GM23338 (cell line): ENCODE measurements at regions not wholly inside any gene's neighbourhood (a gene's known extent, or its start where the extent isn't known, plus 50 kb on each side); places are given as distances from the start of the nearest gene placed in this dataset.

Source experiments
- ATAC-seq: fragments of 200-7000 bp; cut with Tn5 transposase; 3 replicates; pipeline ENCODE4 v1.9.1; 2020
- DNase-seq: peaks from one replicate; pipeline ENCODE4 v3.0.0-alpha.2; 2015; ENCODE audit warnings: low spot score
- H2AFZ ChIP-seq: fragments of 200-600 bp; sonication (generic); 2 replicates; pipeline ENCODE4 v1.8.0; 2016; ENCODE audit warnings: antibody characterized with exemption, mild to moderate bottlenecking, moderate library complexity
- H3F3A ChIP-seq: fragments of 200-600 bp; sonication (generic); replicated peaks from 2 replicates; pipeline ENCODE4 v1.8.0; 2017; ENCODE audit warnings: antibody characterized with exemption, mixed run types, low read depth
- H3K27ac ChIP-seq: fragments of 200-600 bp; sonication (generic); 2 replicates; pipeline ENCODE4 v1.6.1; 2016; ENCODE audit warnings: low read depth
- H3K27me3 ChIP-seq: fragments of 200-600 bp; sonication (generic); 2 replicates; pipeline ENCODE4 v1.8.0; 2016; ENCODE audit warnings: mild to moderate bottlenecking, mixed run types, moderate library complexity; ENCODE audit not compliant: insufficient read depth
- H3K36me3 ChIP-seq: fragments of 200-600 bp; sonication (generic); 2 replicates; pipeline ENCODE4 v1.8.0; 2016; ENCODE audit warnings: mild to moderate bottlenecking; ENCODE audit not compliant: insufficient read depth
- H3K4me1 ChIP-seq: fragments of 200-600 bp; sonication (generic); 2 replicates; pipeline ENCODE4 v1.8.0; 2016; ENCODE audit warnings: mild to moderate bottlenecking, moderate library complexity; ENCODE audit not compliant: insufficient read depth
- H3K4me2 ChIP-seq: fragments of 200-600 bp; sonication (generic); 2 replicates; pipeline ENCODE4 v1.7.1; 2017; ENCODE audit warnings: mixed run types
- H3K4me3 ChIP-seq: fragments of 200-600 bp; sonication (generic); 2 replicates; pipeline ENCODE4 v1.6.1; 2016; ENCODE audit warnings: mixed run types
- H3K79me2 ChIP-seq: fragments of 200-600 bp; sonication (generic); replicated peaks from 2 replicates; pipeline ENCODE4 v1.8.0; 2017; ENCODE audit warnings: mild to moderate bottlenecking; ENCODE audit not compliant: insufficient read depth
- H3K9me2 ChIP-seq: fragments of 200-600 bp; sonication (generic); 2 replicates; pipeline ENCODE4 v1.8.0; 2017; ENCODE audit not compliant: insufficient read depth
- H4K20me1 ChIP-seq: fragments of 200-600 bp; sonication (generic); replicated peaks from 2 replicates; pipeline ENCODE4 v1.8.0; 2017; ENCODE audit warnings: mild to moderate bottlenecking; ENCODE audit not compliant: insufficient read depth
- H3K27ac Mint-ChIP-seq: 2 replicates; pipeline ENCODE4 v1.8.0; 2020; ENCODE audit warnings: inconsistent platforms, mild to moderate bottlenecking, moderate library complexity, mixed read lengths
- H3K27me3 Mint-ChIP-seq: 3 replicates; pipeline ENCODE4 v1.8.0; 2022; ENCODE audit warnings: low read depth, mild to moderate bottlenecking, moderate library complexity, mixed read lengths, inconsistent platforms; ENCODE audit not compliant: insufficient read depth, poor library complexity
- H3K36me3 Mint-ChIP-seq: 3 replicates; pipeline ENCODE4 v1.8.0; 2021; ENCODE audit warnings: low read depth, mild to moderate bottlenecking, inconsistent platforms, moderate library complexity, mixed read lengths
- H3K4me1 Mint-ChIP-seq: 3 replicates; pipeline ENCODE4 v1.8.0; 2020; ENCODE audit warnings: mild to moderate bottlenecking, inconsistent platforms, mixed read lengths
- H3K4me3 Mint-ChIP-seq: 3 replicates; pipeline ENCODE4 v1.8.0; 2021; ENCODE audit warnings: moderate library complexity, mild to moderate bottlenecking, inconsistent platforms, mixed read lengths
- H3K9me3 Mint-ChIP-seq: 3 replicates; pipeline ENCODE4 v1.8.0; 2020; ENCODE audit warnings: moderate library complexity, mild to moderate bottlenecking, inconsistent platforms, mixed read lengths
- CREB1 ChIP-seq: fragments of 250-450 bp; sonication (Bioruptor Pico); IDR thresholded peaks from 2 replicates; pipeline ENCODE4 v1.5.0; 2020; ENCODE audit warnings: low read depth, mild to moderate bottlenecking, moderate library complexity
- CTCF ChIP-seq, 2 experiments: fragments of 200-600 bp in 1 of 2; sonication (generic) in 1 of 2; conservative IDR thresholded peaks; 2 replicates each; pipeline versions ENCODE4 v1.5.1 to v1.6.1; 2016 to 2017; ENCODE audit warnings: antibody characterized with exemption in 2 of 2, low read depth in 2 of 2, mild to moderate bottlenecking in 2 of 2, moderate library complexity in 1 of 2
- ETS1 ChIP-seq: IDR thresholded peaks from 2 replicates; pipeline ENCODE4 v1.6.1; 2016; ENCODE audit warnings: antibody characterized with exemption
- EZH2 ChIP-seq: fragments of 200-600 bp; sonication (generic); IDR thresholded peaks from one replicate; pipeline ENCODE4 v1.8.0; 2017; ENCODE audit warnings: antibody characterized with exemption, mild to moderate bottlenecking, low read depth; ENCODE audit not compliant: unreplicated experiment
- EZH2phosphoT487 ChIP-seq: fragments of 200-600 bp; sonication (generic); IDR thresholded peaks from one replicate; pipeline ENCODE4 v1.8.1; 2018; ENCODE audit warnings: antibody characterized with exemption; ENCODE audit not compliant: unreplicated experiment
- JUNB ChIP-seq: IDR thresholded peaks from one replicate; pipeline ENCODE4 v1.6.1; 2016; ENCODE audit warnings: antibody characterized with exemption; ENCODE audit not compliant: unreplicated experiment
- NANOG ChIP-seq: IDR thresholded peaks from 2 replicates; pipeline ENCODE4 v1.6.1; 2016; ENCODE audit warnings: antibody characterized with exemption, borderline replicate concordance
- STAT1 ChIP-seq: IDR thresholded peaks from one replicate; pipeline ENCODE4 v1.6.1; 2016; ENCODE audit warnings: antibody characterized with exemption; ENCODE audit not compliant: unreplicated experiment
- ZNF114 ChIP-seq: fragments of 250-450 bp; sonication (Bioruptor Pico); IDR thresholded peaks from 2 replicates; pipeline ENCODE4 v1.5.0; 2020; ENCODE audit warnings: mild to moderate bottlenecking, moderate library complexity
- ZNF331 ChIP-seq: fragments of 250-450 bp; sonication (Bioruptor Pico); IDR thresholded peaks from 2 replicates; pipeline ENCODE4 v1.5.0; 2020; ENCODE audit warnings: low read depth, mild to moderate bottlenecking, moderate library complexity
- ZNF462 ChIP-seq: fragments of 250-450 bp; sonication (Bioruptor Pico); IDR thresholded peaks from 2 replicates; pipeline ENCODE4 v1.5.0; 2020; ENCODE audit warnings: mild to moderate bottlenecking, moderate library complexity

GRCh38 chr7:57211428-57212100 is 79.3 kb upstream of the ZNF479 start:
- no peaks in the 10 kb centered on the region for H3K36me3 ChIP-seq
- Mint-ChIP-seq H3K27me3 (peaks cover 6% of the 10 kb centered on the region), H3K36me3 (peaks cover 70% of the 10 kb centered on the region), H3K9me3 (peaks cover 98% of the 10 kb centered on the region), H3K4me1 (no peaks in the 10 kb centered on the region), H3K4me3 (no peak overlapping the region), H3K27ac (no peak overlapping the region)
- H2AFZ ChIP-seq = no peak overlapping the region
- no peak overlapping the region for H3K4me3 ChIP-seq
- H3K27me3 ChIP-seq = no peaks in the 10 kb centered on the region
- H4K20me1 ChIP-seq = no peaks in the 10 kb centered on the region
- no peaks in the 10 kb centered on the region for H3K4me1 ChIP-seq
- ATAC-seq = no peak
- H3K9me2 ChIP-seq = no peaks in the 10 kb centered on the region
- H3K79me2 ChIP-seq = no peaks in the 10 kb centered on the region
- no peak overlapping the region for H3K27ac ChIP-seq
- H3F3A ChIP-seq = no peaks in the 10 kb centered on the region
- no peak for DNase-seq
- no peak overlapping the region for H3K4me2 ChIP-seq
- TF ChIP-seq CREB1 (CRISPR knock-in tag) (no peak), EZH2 (no peak), CTCF (conservative IDR thresholded peaks at IDR 0.05; ENCODE audit: low read depth in 2 of 2) (no peak), NANOG (no peak), ETS1 (no peak), ZNF462 (CRISPR knock-in tag) (no peak), EZH2phosphoT487 (no peak), ZNF331 (CRISPR knock-in tag) (no peak), ZNF114 (CRISPR knock-in tag) (no peak), JUNB (no peak), STAT1 (no peak)
